ENCODE measurements at regions not wholly inside any gene's neighbourhood (a gene's known extent, or its start where the extent isn't known, plus 50 kb on each side); places are given as distances from the start of the nearest gene placed in this dataset.

DNA sequence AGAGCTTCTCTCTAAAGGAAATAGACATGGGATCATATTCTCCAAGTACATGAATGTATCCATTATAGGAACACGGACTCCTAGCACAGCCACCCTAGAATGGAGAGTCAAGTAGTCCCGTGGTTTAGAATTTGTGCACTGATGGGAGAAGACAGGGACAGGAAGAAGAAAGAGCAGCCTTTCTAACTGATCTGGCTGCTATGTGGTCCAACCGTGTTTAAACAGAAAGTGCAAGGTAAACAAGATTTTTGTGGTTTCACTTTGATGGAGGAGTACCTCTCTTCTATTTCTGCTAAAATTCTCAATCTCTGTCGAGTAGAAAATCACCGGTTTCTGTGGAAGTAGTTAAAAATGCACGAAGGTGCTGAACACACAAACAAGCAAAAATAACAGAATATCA is 171.3 kb downstream of the ST8SIA4 start:
- TF ChIP-seq CTCF (IDR thresholded peaks at IDR 0.05) (no peak), EP300 (IDR thresholded peaks at IDR 0.05) (no peak)
